Hepatocyte (in vitro differentiated cells): ENCODE measurements at regions not wholly inside any gene's neighbourhood (a gene's known extent, or its start where the extent isn't known, plus 50 kb on each side); places are given as distances from the start of the nearest gene placed in this dataset.
"Not testable (repeated sequence)": the region's sequence is repeated elsewhere in the genome, so short reads cannot be mapped to it uniquely, and the experiment has no call there.

Experiments
- EZH2 ChIP-seq: fragments of 200-600 bp; sonication (generic); IDR thresholded peaks from 2 replicates; pipeline ENCODE4 v1.6.1; 2016; ENCODE audit warnings: antibody characterized with exemption, mild to moderate bottlenecking, borderline replicate concordance
- TF ChIP-seq, protein P1 (sequence below): fragments of 200-600 bp; sonication (generic); IDR thresholded peaks from 2 replicates; pipeline ENCODE4 v1.5.1; 2016; ENCODE audit warnings: antibody characterized with exemption, mild to moderate bottlenecking; ENCODE audit not compliant: poor library complexity

DNA sequence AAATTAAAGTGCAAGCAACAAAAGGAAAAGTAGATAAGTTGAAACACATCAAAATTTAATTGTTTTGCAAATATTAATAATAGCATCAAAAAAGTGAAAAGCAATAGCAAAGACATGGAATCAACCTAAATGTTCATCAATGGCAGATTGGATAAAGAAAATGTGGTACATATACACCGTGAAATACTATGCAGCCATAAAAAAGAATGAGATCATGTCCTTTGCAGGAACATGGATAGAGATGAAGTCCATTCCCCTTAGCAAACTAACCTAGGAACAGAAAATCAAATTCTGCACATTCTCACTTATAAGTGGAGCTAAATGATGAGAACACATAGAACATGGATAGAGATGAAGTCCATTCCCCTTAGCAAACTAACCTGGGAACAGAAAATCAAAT is 67.2 kb upstream of the SMAD3 start:
- TF ChIP-seq, protein P1, sequence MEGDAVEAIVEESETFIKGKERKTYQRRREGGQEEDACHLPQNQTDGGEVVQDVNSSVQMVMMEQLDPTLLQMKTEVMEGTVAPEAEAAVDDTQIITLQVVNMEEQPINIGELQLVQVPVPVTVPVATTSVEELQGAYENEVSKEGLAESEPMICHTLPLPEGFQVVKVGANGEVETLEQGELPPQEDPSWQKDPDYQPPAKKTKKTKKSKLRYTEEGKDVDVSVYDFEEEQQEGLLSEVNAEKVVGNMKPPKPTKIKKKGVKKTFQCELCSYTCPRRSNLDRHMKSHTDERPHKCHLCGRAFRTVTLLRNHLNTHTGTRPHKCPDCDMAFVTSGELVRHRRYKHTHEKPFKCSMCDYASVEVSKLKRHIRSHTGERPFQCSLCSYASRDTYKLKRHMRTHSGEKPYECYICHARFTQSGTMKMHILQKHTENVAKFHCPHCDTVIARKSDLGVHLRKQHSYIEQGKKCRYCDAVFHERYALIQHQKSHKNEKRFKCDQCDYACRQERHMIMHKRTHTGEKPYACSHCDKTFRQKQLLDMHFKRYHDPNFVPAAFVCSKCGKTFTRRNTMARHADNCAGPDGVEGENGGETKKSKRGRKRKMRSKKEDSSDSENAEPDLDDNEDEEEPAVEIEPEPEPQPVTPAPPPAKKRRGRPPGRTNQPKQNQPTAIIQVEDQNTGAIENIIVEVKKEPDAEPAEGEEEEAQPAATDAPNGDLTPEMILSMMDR, result not testable (repeated sequence)
- TF ChIP-seq EZH2, result not testable (repeated sequence)
